LNCAP (cell line): ENCODE measurements at regions not wholly inside any gene's neighbourhood (a gene's known extent, or its start where the extent isn't known, plus 50 kb on each side); places are given as distances from the start of the nearest gene placed in this dataset.

Source experiments
- TF ChIP-seq, protein P1 (sequence below): fragments of 450-650 bp; IDR thresholded peaks from 2 replicates; pipeline ENCODE4 v1.5.1; 2017; ENCODE audit warnings: mild to moderate bottlenecking

DNA sequence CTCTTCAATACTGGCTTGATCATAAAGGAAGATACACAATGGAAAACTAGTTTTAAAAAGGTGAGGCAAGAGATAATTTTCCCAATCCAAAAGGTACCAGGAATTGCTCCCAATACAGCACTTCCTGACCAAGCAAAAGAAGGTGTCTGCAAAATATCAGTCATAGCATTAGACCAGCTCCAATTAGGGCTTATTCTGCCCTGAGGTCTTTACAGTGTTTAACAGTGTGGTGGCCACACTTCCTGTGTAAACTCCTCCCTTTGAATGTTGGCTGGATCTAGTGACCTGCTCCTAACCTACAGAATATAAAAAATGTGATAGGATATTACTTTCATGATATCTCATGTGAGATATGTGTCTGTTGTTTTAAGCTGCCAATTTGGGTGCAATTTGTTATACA lies 57.1 kb upstream of the BTN3A2 start:
- TF ChIP-seq, protein P1, sequence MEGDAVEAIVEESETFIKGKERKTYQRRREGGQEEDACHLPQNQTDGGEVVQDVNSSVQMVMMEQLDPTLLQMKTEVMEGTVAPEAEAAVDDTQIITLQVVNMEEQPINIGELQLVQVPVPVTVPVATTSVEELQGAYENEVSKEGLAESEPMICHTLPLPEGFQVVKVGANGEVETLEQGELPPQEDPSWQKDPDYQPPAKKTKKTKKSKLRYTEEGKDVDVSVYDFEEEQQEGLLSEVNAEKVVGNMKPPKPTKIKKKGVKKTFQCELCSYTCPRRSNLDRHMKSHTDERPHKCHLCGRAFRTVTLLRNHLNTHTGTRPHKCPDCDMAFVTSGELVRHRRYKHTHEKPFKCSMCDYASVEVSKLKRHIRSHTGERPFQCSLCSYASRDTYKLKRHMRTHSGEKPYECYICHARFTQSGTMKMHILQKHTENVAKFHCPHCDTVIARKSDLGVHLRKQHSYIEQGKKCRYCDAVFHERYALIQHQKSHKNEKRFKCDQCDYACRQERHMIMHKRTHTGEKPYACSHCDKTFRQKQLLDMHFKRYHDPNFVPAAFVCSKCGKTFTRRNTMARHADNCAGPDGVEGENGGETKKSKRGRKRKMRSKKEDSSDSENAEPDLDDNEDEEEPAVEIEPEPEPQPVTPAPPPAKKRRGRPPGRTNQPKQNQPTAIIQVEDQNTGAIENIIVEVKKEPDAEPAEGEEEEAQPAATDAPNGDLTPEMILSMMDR, result no peak

DNA sequence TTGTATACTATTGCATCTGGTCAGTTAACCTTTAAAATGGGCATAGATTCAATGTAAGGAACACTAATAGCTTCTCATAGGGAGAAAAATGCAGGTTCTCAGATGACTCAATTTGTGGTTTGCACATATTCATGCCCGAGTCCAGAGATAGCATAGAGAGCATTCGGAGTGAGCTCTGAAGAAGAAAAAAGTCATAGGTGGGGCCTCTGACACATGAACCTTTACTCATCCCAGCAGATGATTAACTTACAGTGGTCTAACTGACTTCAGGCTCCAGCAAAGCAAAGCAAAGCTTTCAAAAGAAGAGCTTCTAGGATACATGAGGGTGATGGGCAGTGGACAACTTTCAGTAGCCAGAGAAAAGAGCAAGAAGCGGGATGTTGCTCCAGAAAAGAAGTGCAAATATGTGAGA lies 55.3 kb upstream of the BTN3A2 start:
- TF ChIP-seq, protein P1, result no peak

DNA sequence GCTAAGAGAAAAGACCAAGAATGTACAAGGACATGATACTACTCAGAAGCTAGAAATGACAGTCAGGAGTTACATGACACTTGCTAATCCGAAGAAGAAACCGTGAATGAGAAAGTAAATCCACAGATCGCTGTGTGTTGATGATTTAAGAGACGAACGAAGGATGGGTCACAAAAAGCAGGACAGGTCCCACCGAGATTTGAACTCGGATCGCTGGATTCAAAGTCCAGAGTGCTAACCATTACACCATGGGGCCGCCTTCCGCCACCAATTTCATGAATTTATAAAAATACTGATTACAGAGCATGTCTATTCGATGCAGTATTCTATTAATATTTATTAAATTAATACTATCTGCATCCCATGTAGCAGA lies 54.0 kb upstream of the BTN3A2 start:
- TF ChIP-seq, protein P1, result no peak

DNA sequence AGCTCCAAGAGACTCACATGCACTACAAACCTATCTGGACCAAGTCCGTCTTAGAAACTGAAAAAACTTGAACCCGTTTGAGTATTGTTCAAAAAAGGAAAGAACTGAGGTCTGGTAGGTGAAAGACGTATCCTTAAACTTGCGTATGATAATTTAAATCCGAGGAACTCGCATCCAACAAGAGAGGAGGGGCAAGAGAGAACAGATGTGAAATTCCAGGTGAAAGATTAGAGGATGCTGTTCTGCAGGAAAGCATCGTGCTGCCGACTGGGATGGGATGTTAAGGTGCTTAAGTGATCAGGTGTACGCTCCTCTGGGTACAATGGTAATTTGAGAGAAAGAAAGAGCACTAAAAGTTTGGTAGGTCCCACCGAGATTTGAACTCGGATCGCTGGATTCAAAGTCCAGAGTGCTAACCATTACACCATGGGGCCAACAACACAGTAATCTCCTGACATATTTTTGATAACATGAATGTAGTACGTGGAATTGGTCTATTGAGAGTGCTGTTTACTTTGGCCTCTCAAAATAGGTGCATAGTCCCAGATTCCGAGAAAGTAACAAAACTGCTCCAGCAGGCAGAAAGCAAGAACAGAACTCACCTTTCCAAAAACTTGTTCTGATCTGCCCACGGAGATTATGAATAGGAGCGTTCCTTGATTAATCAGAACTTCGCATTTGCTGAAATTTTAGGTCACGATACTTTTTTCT lies 53.5 kb upstream of the BTN3A2 start:
- TF ChIP-seq, protein P1, result no peak

DNA sequence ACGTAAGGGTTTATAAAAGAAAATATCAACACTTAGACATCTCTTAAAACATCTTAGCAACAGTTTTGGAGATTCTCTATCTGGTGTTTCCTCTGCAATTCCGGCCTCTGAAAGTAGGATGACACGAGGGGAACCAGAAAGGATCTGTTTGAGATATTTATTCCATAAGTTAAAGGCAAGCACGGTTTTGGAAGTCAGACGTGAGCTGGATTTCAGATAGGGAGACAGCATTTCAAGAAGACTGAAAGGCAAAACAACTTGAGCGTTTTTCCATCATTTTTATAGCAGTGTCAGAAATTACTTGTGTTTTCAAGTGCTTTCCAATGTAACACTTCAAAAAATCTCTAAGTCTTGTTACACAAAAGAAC lies 52.9 kb upstream of the BTN3A2 start:
- TF ChIP-seq, protein P1, result no peak

DNA sequence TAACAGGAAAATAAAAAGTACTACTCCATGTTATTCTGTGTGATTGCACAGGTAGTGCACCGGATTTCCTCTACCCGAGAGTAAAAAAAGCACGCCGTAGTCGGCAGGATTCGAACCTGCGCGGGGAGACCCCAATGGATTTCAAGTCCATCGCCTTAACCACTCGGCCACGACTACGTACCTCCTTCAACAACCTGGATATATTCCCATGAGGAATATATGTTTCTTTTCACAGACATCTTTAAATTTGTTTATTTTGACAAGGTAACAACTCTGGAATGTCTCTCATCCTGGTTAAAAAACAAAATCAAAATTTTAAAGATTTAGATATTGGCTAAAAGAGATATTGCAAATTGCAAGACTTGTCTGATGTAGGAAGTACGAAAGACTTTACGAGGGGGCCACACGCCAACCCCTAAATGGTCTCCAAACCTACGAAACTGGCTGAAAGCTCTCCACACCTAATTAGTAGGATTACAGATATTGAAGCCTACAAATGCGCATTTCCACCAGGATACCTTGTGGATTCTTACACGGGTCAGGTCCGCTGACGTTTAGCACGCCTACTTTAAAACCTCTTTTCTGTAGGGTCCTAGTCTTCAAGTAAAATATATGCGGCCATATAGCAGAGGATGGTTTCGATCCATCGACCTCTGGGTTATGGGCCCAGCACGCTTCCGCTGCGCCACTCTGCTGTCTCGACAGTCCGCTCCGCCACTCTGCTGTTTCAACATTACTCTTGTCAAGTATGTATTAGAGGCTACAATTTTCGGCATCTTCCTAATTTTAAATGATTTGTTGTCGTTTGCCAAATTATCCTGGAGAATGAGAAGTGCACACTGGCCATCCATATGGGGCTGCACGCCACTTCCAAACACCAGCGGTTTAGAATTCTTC lies 52.2 kb upstream of the BTN3A2 start:
- TF ChIP-seq, protein P1, result no peak
